ENCODE measurements at regions not wholly inside any gene's neighbourhood (a gene's known extent, or its start where the extent isn't known, plus 50 kb on each side); places are given as distances from the start of the nearest gene placed in this dataset.

- no peak for TF ChIP-seq CTCF (IDR thresholded peaks at IDR 0.05; ENCODE audit: control extremely low read depth, extremely low read depth, low read depth, missing control alignments)
- no peak for DNase-seq (ENCODE audit: extremely low spot score)
- ChIA-PET POLR2A (no interaction called here), CTCF (interaction anchor here (1.3 kb wide), 1 partner anchor 9 kb away, joined by 3 read pairs; no protein-coding TSS in a partner anchor)
Measured at GRCh38 chr15:29528276-29528675, 258.7 kb upstream of the NSMCE3 start.

GRCh38 chr15:29526802-29527201 is 257.2 kb upstream of the NSMCE3 start:
- no peak for TF ChIP-seq CTCF (IDR thresholded peaks at IDR 0.05; ENCODE audit: control extremely low read depth, extremely low read depth, low read depth, missing control alignments)
- ChIA-PET CTCF (no interaction called here), POLR2A (no interaction called here)
- no peak for DNase-seq (ENCODE audit: extremely low spot score)

- DNase-seq (ENCODE audit: extremely low spot score), result no peak
- POLR2A ChIA-PET, result no interaction called here
- CTCF ChIA-PET, result no interaction called here
- TF ChIP-seq CTCF (IDR thresholded peaks at IDR 0.05; ENCODE audit: control extremely low read depth, extremely low read depth, low read depth, missing control alignments), result no peak
Measured at GRCh38 chr15:29522373-29523276, 253.0 kb upstream of the NSMCE3 start.

GRCh38 chr15:29518442-29518841 is 248.8 kb upstream of the NSMCE3 start:
- ChIA-PET POLR2A (no interaction called here), CTCF (interaction anchor here (0.9 kb wide), 1 partner anchor 10 kb away, joined by 3 read pairs; no protein-coding TSS in a partner anchor)
- no peak for TF ChIP-seq CTCF (IDR thresholded peaks at IDR 0.05; ENCODE audit: control extremely low read depth, extremely low read depth, low read depth, missing control alignments)
- no peak for DNase-seq (ENCODE audit: extremely low spot score)

- DNase-seq (ENCODE audit: extremely low spot score), result no peak
- TF ChIP-seq CTCF (IDR thresholded peaks at IDR 0.05; ENCODE audit: control extremely low read depth, extremely low read depth, low read depth, missing control alignments), result no peak
- ChIA-PET CTCF (no interaction called here), POLR2A (no interaction called here)
Measured at GRCh38 chr15:29517829-29518228, 248.2 kb upstream of the NSMCE3 start.

GRCh38 chr15:29516929-29517328 is 247.3 kb upstream of the NSMCE3 start:
- ChIA-PET POLR2A (no interaction called here), CTCF (no interaction called here)
- DNase-seq (ENCODE audit: extremely low spot score), result no peak
- no peak for TF ChIP-seq CTCF (IDR thresholded peaks at IDR 0.05; ENCODE audit: control extremely low read depth, extremely low read depth, low read depth, missing control alignments)

All from GM10248 (cell line).